HepG2 (cell line): ENCODE measurements at regions not wholly inside any gene's neighbourhood (a gene's known extent, or its start where the extent isn't known, plus 50 kb on each side); places are given as distances from the start of the nearest gene placed in this dataset.

ENCODE experiments used
- ATAC-seq: fragments of 200-7000 bp; cut with Tn5 transposase; 3 replicates; pipeline ENCODE4 v1.9.1; 2020; ENCODE audit warnings: mild to moderate bottlenecking, moderate library complexity
- BruUV-seq: library from RNA; stranded (reverse); fragments of 400-500 nt; replicated peaks from 2 replicates; lab custom pipeline; 2021; lab: Mats Ljungman, UMichigan
- CTCF ChIA-PET: fragments of 300-600 bp; formaldehyde crosslinking; extraction: SDS; loops from one replicate; lab custom pipeline; 2021; ENCODE audit warnings: low total read pairs, inconsistent platforms, low intra/inter-chr PET ratio; lab: Yijun Ruan, JAX
- POLR2A ChIA-PET: fragments of 350-600 bp; sonication (Branson Sonifier 250); formaldehyde crosslinking; loops from one replicate; lab custom pipeline; 2020; ENCODE audit warnings: antibody characterized with exemption, inconsistent platforms; lab: Yijun Ruan, JAX
- DNase-seq: peaks from one replicate; pipeline ENCODE4 v3.0.0-alpha.2; 2015; ENCODE audit warnings: low spot score
- FAIRE-seq: peaks from 3 replicates; lab custom pipeline; 2011; peaks lifted over from hg19 to GRCh38; lab: Jason Lieb, UNC
- H2AFZ ChIP-seq: one replicate; pipeline ENCODE4 v1.6.1; 2011; ENCODE audit warnings: low read length, inconsistent platforms
- H3K27ac ChIP-seq: fragments of 300-600 bp; 3 replicates; pipeline ENCODE4 v1.8.0; 2011; ENCODE audit warnings: mixed run types, mild to moderate bottlenecking, mixed read lengths, low read length, inconsistent platforms; ENCODE audit not compliant: insufficient read depth; ENCODE audit errors: extremely low read length
- H3K27me3 ChIP-seq, 2 experiments: fragments of 200-600 bp in 1 of 2; 2 replicates in 1 of 2; 3 replicates in 1 of 2; pipeline versions ENCODE4 v1.6.0 to v1.8.0; 2011; ENCODE audit warnings: low read length in 2 of 2, mild to moderate bottlenecking in 2 of 2, moderate library complexity in 2 of 2, inconsistent platforms in 1 of 2; ENCODE audit not compliant: insufficient read depth in 2 of 2, control insufficient read depth in 1 of 2
- H3K36me3 ChIP-seq, 2 experiments: fragments of 200-600 bp in 1 of 2; replicated peaks in 1 of 2; 2 replicates in 1 of 2; 3 replicates in 1 of 2; pipeline versions ENCODE4 v1.5.1 to v1.8.0; 2011; ENCODE audit warnings: low read length in 2 of 2, inconsistent platforms in 1 of 2; ENCODE audit not compliant: insufficient read depth in 2 of 2, control insufficient read depth in 1 of 2
- H3K4me1 ChIP-seq: 2 replicates; pipeline ENCODE4 v1.5.1; 2012; ENCODE audit warnings: low read length, inconsistent platforms; ENCODE audit not compliant: insufficient read depth
- H3K4me2 ChIP-seq: 2 replicates; pipeline ENCODE4 v1.6.0; 2011; ENCODE audit warnings: low read depth, low read length, inconsistent platforms
- H3K4me3 ChIP-seq, 3 experiments: fragments of 200-600 bp in 1 of 3; sonication (generic), shearing (Covaris generic) in 1 of 3; replicated peaks in 1 of 3; 2 replicates each; pipeline ENCODE4 v1.5.1; 2011 to 2016; ENCODE audit warnings: low read length in 3 of 3, inconsistent platforms in 2 of 3, low read depth in 2 of 3, mild to moderate bottlenecking in 2 of 3, control low read depth in 1 of 3, mixed read lengths in 1 of 3; ENCODE audit not compliant: insufficient read depth in 1 of 3
- H3K79me2 ChIP-seq: one replicate; pipeline ENCODE4 v1.6.1; 2011; ENCODE audit warnings: low read length, inconsistent platforms; ENCODE audit not compliant: insufficient read depth
- H3K9ac ChIP-seq: 2 replicates; pipeline ENCODE4 v1.6.0; 2011; ENCODE audit warnings: mild to moderate bottlenecking, low read depth, low read length, inconsistent platforms; ENCODE audit not compliant: insufficient read depth
- H3K9me3 ChIP-seq: 2 replicates; pipeline ENCODE4 v1.5.1; 2012; ENCODE audit warnings: mild to moderate bottlenecking, low read length
- H4K20me1 ChIP-seq: 2 replicates; pipeline ENCODE4 v1.6.0; 2011; ENCODE audit warnings: inconsistent platforms, mild to moderate bottlenecking, low read length, moderate library complexity; ENCODE audit not compliant: insufficient read depth
- CBX5 ChIP-seq: sonication (generic); formaldehyde crosslinking; IDR thresholded peaks from 2 replicates; pipeline ENCODE4 v1.4.0; 2020; ENCODE audit warnings: missing genetic modification reagents, borderline replicate concordance
- KDM2A ChIP-seq: sonication (generic); formaldehyde crosslinking; IDR thresholded peaks from 2 replicates; pipeline ENCODE4 v1.4.0; 2020; ENCODE audit warnings: low read depth, missing genetic modification reagents, borderline replicate concordance
- MED1 ChIP-seq: sonication (generic); formaldehyde crosslinking; IDR thresholded peaks from 2 replicates; pipeline ENCODE4 v1.4.0; 2020; ENCODE audit warnings: missing genetic modification reagents
- SALL1 ChIP-seq: sonication (generic); formaldehyde crosslinking; IDR thresholded peaks from 2 replicates; pipeline ENCODE4 v1.8.0; 2022; ENCODE audit warnings: mild to moderate bottlenecking, missing genetic modification reagents
- SNRNP70 ChIP-seq: fragments of 200-400 bp; formaldehyde crosslinking; IDR thresholded peaks from 2 replicates; pipeline ENCODE4 v1.6.1; 2017; ENCODE audit warnings: mild to moderate bottlenecking, low read depth, low read length, moderate library complexity
- ZNF292 ChIP-seq: sonication (generic); formaldehyde crosslinking; IDR thresholded peaks from 2 replicates; pipeline ENCODE4 v1.8.1; 2022; ENCODE audit warnings: mild to moderate bottlenecking, low read depth, missing genetic modification reagents, borderline replicate concordance
- ZNF318 ChIP-seq: sonication (generic); formaldehyde crosslinking; IDR thresholded peaks from 2 replicates; pipeline ENCODE4 v1.4.0; 2020; ENCODE audit warnings: mild to moderate bottlenecking, missing genetic modification reagents
- ZNF646 ChIP-seq: sonication (generic); formaldehyde crosslinking; IDR thresholded peaks from 2 replicates; pipeline ENCODE4 v1.9.0; 2021; ENCODE audit warnings: mild to moderate bottlenecking, missing genetic modification reagents
- in situ Hi-C: cut with HindIII; loops from 2 replicates; pipeline ENCODE4 v1.10.0; 2017; ENCODE audit warnings: low pct_unique_long_range_greater_than_20kb; ENCODE audit not compliant: extremely low pct_ligation_motif_present
- intact Hi-C: fragments of 100-400 bp; cut with micrococcal nuclease; formaldehyde crosslinking; loops from one replicate; pipeline ENCODE4 v1.10.0; 2022; ENCODE audit not compliant: unreplicated experiment

DNA sequence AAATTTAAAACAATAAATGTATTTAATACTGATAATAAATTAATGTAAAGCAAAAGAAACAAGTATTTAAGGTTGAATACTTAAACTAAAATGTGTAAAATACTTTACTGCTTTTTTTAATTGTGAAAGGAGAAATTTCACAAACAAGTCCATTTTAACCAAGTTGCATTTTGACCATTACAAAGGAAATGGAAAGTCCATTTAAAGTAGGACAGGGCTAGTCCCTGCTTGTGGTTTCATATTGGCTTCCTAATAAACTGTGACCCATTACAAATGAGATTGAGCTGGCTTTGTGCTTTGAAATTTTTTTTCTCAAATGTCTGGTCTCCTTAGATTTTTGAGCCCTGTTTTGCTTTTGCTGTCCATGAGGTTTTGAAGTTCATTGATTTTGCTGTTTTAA lies 527.6 kb downstream of the MAFB start:
- intact Hi-C loops (loop anchor here (5.0 kb wide), 2 partner anchors 786 to 801 kb away; no protein-coding TSS in a partner anchor), in situ Hi-C loops (no loop called here)
- DNase-seq (no peak), ATAC-seq (no peak), FAIRE-seq (no peak)
- H3K4me1 ChIP-seq: no peaks in the 10 kb centered on the region
- H3K36me3 ChIP-seq: no peaks in the 10 kb centered on the region
- no TSS peak for BruUV-seq
- POLR2A ChIA-PET: no interaction called here
- CTCF ChIA-PET: no interaction called here
- H3K27ac ChIP-seq: no peak overlapping the region
- no peaks in the 10 kb centered on the region for H4K20me1 ChIP-seq
- H3K9me3 ChIP-seq: no peaks in the 10 kb centered on the region
- H3K9ac ChIP-seq: no peak overlapping the region
- no peaks in the 10 kb centered on the region for H3K27me3 ChIP-seq
- no peaks in the 10 kb centered on the region for H3K79me2 ChIP-seq
- no peak overlapping the region for H2AFZ ChIP-seq
- no peak overlapping the region for H3K4me2 ChIP-seq
- no peak for TF ChIP-seq SNRNP70
- TF ChIP-seq CBX5 (CRISPR knock-in tag): no peak
- no peak for TF ChIP-seq ZNF318
- TF ChIP-seq MED1: no peak
- TF ChIP-seq ZNF646: no peak
- TF ChIP-seq ZNF292 (CRISPR knock-in tag): no peak
- TF ChIP-seq KDM2A (CRISPR knock-in tag): no peak
- no peak for TF ChIP-seq SALL1 (CRISPR knock-in tag)
- TF ChIP-seq, all 625 proteins: peak for 0
- H3K4me3 ChIP-seq: no peak overlapping the region
